ENCODE measurements at regions not wholly inside any gene's neighbourhood (a gene's known extent, or its start where the extent isn't known, plus 50 kb on each side); places are given as distances from the start of the nearest gene placed in this dataset.
A peak's percentile ranks its signal among the peaks of the same experiment; 100 is the strongest.

DNA sequence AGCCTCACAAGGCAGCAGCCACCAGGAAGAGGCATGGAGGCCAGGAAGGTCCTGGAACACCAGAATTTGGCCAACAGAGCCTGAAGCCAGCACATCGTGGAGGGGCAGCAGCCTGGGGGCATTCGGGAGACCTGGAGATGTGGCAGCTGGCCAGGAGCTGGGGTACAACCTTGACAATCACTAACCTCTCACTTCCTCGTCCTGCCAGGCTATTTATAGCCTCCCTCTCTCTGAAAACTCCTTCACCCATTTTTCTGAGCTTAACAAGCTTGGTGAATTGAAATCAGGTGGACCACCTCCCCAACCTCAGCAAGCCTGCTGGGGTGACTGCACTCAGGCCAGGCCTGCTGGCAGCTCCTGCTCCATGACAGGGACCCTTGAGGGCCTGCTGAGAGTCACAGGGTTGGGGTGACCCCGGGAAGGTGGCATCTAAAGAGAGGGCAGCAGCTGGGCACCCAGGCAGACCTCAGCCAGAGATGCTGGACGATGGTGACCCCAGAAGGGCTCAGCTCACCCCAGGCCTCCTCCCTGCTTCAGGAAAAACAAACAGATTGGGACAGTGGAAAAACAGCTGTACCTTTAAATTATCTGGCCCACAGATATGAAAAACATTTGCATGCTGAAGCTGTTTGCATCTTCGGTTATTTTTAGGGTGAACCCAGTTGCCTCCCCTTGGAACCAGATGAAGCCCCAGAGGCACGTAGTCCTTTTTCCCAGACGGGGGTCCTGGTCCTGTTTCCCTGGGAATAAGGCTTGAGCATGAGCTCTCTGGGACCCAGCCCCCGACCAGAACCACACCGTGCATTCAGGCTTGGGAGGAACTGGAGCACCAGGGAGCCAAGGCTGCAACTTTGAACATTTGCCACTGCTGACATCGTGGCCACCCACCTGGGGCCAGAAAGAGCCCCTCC is 67.0 kb downstream of the PITPNM2 start:
- no peak overlapping the region for H2AK5ac ChIP-seq (ENCODE audit: low read depth, low read length)
- no peaks in the 10 kb centered on the region for H3K23me2 ChIP-seq (ENCODE audit: low read depth, low read length)
- H3K9me3 ChIP-seq (ENCODE audit: insufficient read depth in 2 of 2, low read depth in 1 of 2, low read length in 1 of 2): no peaks in the 10 kb centered on the region
- peak overlapping the region; percentile 76; the same call in 1 of the 2 replicates for H4K8ac ChIP-seq (ENCODE audit: extremely low read depth, insufficient read depth, low read length)
- ChIA-PET POLR2A (ENCODE audit: partially characterized antibody) (interaction anchor here (1.0 to 1.6 kb wide), 3 partner anchors 9 to 104 kb away, joined by 3 to 7 read pairs (median 3); partner anchors contain the start of gene ARL6IP4), CTCF (ENCODE audit: partially characterized antibody) (interaction anchor here (0.6 to 1.7 kb wide), 10 partner anchors 11 to 112 kb away, joined by 3 to 5 read pairs (median 3); no protein-coding TSS in a partner anchor)
- 78% methylated on average over 11 of the region's 11 CpGs; no CpG with 5 or more reads in 1 of the 2 experiments for WGBS, 2 experiments (ENCODE audit: extremely low coverage in 1 of 2, insufficient coverage in 1 of 2, insufficient read length in 1 of 2, insufficient replicate concordance in 2 of 2, low coverage in 1 of 2, low lambda C conversion rate in 2 of 2, missing lambda C conversion rate in 1 of 2)
- no peak overlapping the region for H3K56ac ChIP-seq (replicated peaks; ENCODE audit: insufficient read length, low read depth, low read length)
- H4K20me1 ChIP-seq (replicated peaks in 1 of 2; ENCODE audit: control insufficient read depth in 1 of 2, insufficient read depth in 2 of 2, low read length in 2 of 2): no peaks in the 10 kb centered on the region
- H3K14ac ChIP-seq (ENCODE audit: insufficient read length): no peak overlapping the region
- H3K23ac ChIP-seq (ENCODE audit: insufficient read length): peak overlapping the region; percentile 22
- H2BK20ac ChIP-seq (ENCODE audit: low read length): no peak overlapping the region
- no peak overlapping the region for H3K4me2 ChIP-seq (ENCODE audit: insufficient read depth in 1 of 2, low read depth in 2 of 2, low read length in 2 of 2)
- peaks cover 0 to 6% (median 1%) of the 10 kb centered on the region in 4 experiments; a peak in 1 of 7 replicates for H3K4me1 ChIP-seq (replicated peaks in 1 of 4; ENCODE audit: control insufficient read depth in 3 of 4, insufficient read depth in 4 of 4, low read length in 3 of 4)
- DNase-seq (ENCODE audit: low read depth in 1 of 2, low spot score in 2 of 2) (no peak), FAIRE-seq (no peak)
- H2BK120ac ChIP-seq (replicated peaks; ENCODE audit: low read depth, low read length): no peak overlapping the region
- no peak overlapping the region for H2AFZ ChIP-seq (ENCODE audit: low read length)
- no peak overlapping the region for H2BK15ac ChIP-seq (ENCODE audit: low read length)
- no peak overlapping the region for H3K4me3 ChIP-seq (ENCODE audit: extremely low read depth in 1 of 4, insufficient read depth in 2 of 4, low read depth in 3 of 4, low read length in 4 of 4)
- H3K36me3 ChIP-seq (ENCODE audit: control insufficient read depth in 2 of 4, insufficient read depth in 4 of 4, low read length in 3 of 4): no peaks in the 10 kb centered on the region
- no peaks in the 10 kb centered on the region for H3K79me2 ChIP-seq (ENCODE audit: control insufficient read depth in 1 of 2, insufficient read depth in 2 of 2, low read length in 2 of 2)
- H3K4ac ChIP-seq (replicated peaks; ENCODE audit: insufficient read length, low read depth, low read length): no peak overlapping the region
- H4K5ac ChIP-seq (ENCODE audit: insufficient read length, low read depth, low read length): no peak overlapping the region
- H2BK5ac ChIP-seq (ENCODE audit: low read depth, low read length): no peak overlapping the region
- H3K9ac ChIP-seq (replicated peaks in 1 of 4; ENCODE audit: extremely low read depth in 1 of 4, low read depth in 3 of 4, low read length in 3 of 4): no peak overlapping the region
- no peak overlapping the region for H3K18ac ChIP-seq (ENCODE audit: extremely low read depth, low read length)
- H4K91ac ChIP-seq (replicated peaks; ENCODE audit: insufficient read length, low read length): no peak overlapping the region
- H3K27ac ChIP-seq (ENCODE audit: low read depth, low read length): no peak overlapping the region
- H2BK12ac ChIP-seq (ENCODE audit: low read depth, low read length): no peak overlapping the region
- H3K27me3 ChIP-seq (replicated peaks in 1 of 4; ENCODE audit: control insufficient read depth in 3 of 4, extremely low read depth in 1 of 4, insufficient read depth in 3 of 4, low read length in 3 of 4): no peaks in the 10 kb centered on the region
- H3K79me1 ChIP-seq (ENCODE audit: low read depth, low read length): 0 out of 2 replicates have a peak, but pooled peaks cover 2% of the 10 kb centered on the region
- TF ChIP-seq PHF8 (conservative IDR thresholded peaks at IDR 0.05; ENCODE audit: low read depth, low read length) (no peak), NANOG (IDR thresholded peaks at IDR 0.05; ENCODE audit: insufficient read depth, low read depth, low read length, poor library complexity, severe bottlenecking) (no peak), SRF (IDR thresholded peaks at IDR 0.05; ENCODE audit: low read depth, low read length) (no peak), SIRT6 (IDR thresholded peaks at IDR 0.05; ENCODE audit: low read length) (no peak), FOSL1 (IDR thresholded peaks at IDR 0.05; ENCODE audit: insufficient read depth, low read depth, low read length) (no peak), TEAD4 (IDR thresholded peaks at IDR 0.05; ENCODE audit: low read depth, low read length) (no peak), CHD1 (IDR thresholded peaks at IDR 0.05; ENCODE audit: low read depth, low read length) (no peak), EGR1 (IDR thresholded peaks at IDR 0.05; ENCODE audit: borderline replicate concordance, low read depth, low read length) (no peak), SUZ12 (IDR thresholded peaks at IDR 0.05; ENCODE audit: low read length) (no peak)
- TF ChIP-seq, protein P1, sequence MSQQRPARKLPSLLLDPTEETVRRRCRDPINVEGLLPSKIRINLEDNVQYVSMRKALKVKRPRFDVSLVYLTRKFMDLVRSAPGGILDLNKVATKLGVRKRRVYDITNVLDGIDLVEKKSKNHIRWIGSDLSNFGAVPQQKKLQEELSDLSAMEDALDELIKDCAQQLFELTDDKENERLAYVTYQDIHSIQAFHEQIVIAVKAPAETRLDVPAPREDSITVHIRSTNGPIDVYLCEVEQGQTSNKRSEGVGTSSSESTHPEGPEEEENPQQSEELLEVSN (IDR thresholded peaks at IDR 0.05): no peak
- TF ChIP-seq, protein P2, sequence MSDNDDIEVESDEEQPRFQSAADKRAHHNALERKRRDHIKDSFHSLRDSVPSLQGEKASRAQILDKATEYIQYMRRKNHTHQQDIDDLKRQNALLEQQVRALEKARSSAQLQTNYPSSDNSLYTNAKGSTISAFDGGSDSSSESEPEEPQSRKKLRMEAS (IDR thresholded peaks at IDR 0.05): no peak
